ENCODE measurements at regions not wholly inside any gene's neighbourhood (a gene's known extent, or its start where the extent isn't known, plus 50 kb on each side); places are given as distances from the start of the nearest gene placed in this dataset.
"Not testable (repeated sequence)": the region's sequence is repeated elsewhere in the genome, so short reads cannot be mapped to it uniquely, and the experiment has no call there.

- DNase-seq (ENCODE audit: low read depth in 2 of 2): no peak
These were observed 81.0 kb upstream of the FOXQ1 start for GRCh38 chr6:1230689-1231605.

- no peak for DNase-seq (ENCODE audit: low read depth in 2 of 2)
These were observed 81.6 kb upstream of the FOXQ1 start for GRCh38 chr6:1230281-1230680.

- no peak for DNase-seq (ENCODE audit: low read depth in 2 of 2)
These were observed 82.1 kb upstream of the FOXQ1 start for GRCh38 chr6:1229808-1230207.

GRCh38 chr6:1229301-1229700 is 82.6 kb upstream of the FOXQ1 start:
- no peak for DNase-seq (ENCODE audit: low read depth in 2 of 2)

- no peak for DNase-seq (ENCODE audit: low read depth in 2 of 2)
These were observed 83.1 kb upstream of the FOXQ1 start for GRCh38 chr6:1228754-1229191.

GRCh38 chr6:1227935-1228753 is 83.8 kb upstream of the FOXQ1 start:
- DNase-seq (ENCODE audit: low read depth in 2 of 2): no peak

GRCh38 chr6:1227600-1227934 is 84.3 kb upstream of the FOXQ1 start:
- no peak for DNase-seq (ENCODE audit: low read depth in 2 of 2)

- no peak for DNase-seq (ENCODE audit: low read depth in 2 of 2)
These were observed 85.4 kb upstream of the FOXQ1 start for GRCh38 chr6:1226277-1227099.

- no peak for DNase-seq (ENCODE audit: low read depth in 2 of 2)
These were observed 87.4 kb upstream of the FOXQ1 start for GRCh38 chr6:1224514-1224913.

GRCh38 chr6:1222728-1223595 is 88.9 kb upstream of the FOXQ1 start:
- DNase-seq (ENCODE audit: low read depth in 2 of 2): no peak

- DNase-seq (ENCODE audit: low read depth in 2 of 2): no peak
These were observed 94.5 kb upstream of the FOXQ1 start for GRCh38 chr6:1217396-1217795.

- DNase-seq (ENCODE audit: low read depth in 2 of 2): no peak
These were observed 95.4 kb upstream of the FOXQ1 start for GRCh38 chr6:1216488-1216974.

GRCh38 chr6:1215884-1216487 is 95.9 kb upstream of the FOXQ1 start:
- DNase-seq (ENCODE audit: low read depth in 2 of 2): no peak

- no peak for DNase-seq (ENCODE audit: low read depth in 2 of 2)
These were observed 96.9 kb upstream of the FOXQ1 start for GRCh38 chr6:1215023-1215422.

- no peak for DNase-seq (ENCODE audit: low read depth in 2 of 2)
These were observed 99.0 kb upstream of the FOXQ1 start for GRCh38 chr6:1212919-1213318.

- DNase-seq (ENCODE audit: low read depth in 2 of 2): not testable (repeated sequence)
These were observed 99.8 kb upstream of the FOXQ1 start for GRCh38 chr6:1212138-1212537.

- not testable (repeated sequence) for DNase-seq (ENCODE audit: low read depth in 2 of 2)
These were observed 101.3 kb upstream of the FOXQ1 start for GRCh38 chr6:1210631-1211030.

GRCh38 chr6:1208876-1209275 is 103.0 kb upstream of the FOXQ1 start:
- DNase-seq (ENCODE audit: low read depth in 2 of 2): no peak

- no peak for DNase-seq (ENCODE audit: low read depth in 2 of 2)
These were observed 108.4 kb upstream of the FOXQ1 start for GRCh38 chr6:1203546-1203945.

GRCh38 chr6:1202201-1202600 is 109.7 kb upstream of the FOXQ1 start:
- DNase-seq (ENCODE audit: low read depth in 2 of 2): no peak
